ENCODE measurements at regions not wholly inside any gene's neighbourhood (a gene's known extent, or its start where the extent isn't known, plus 50 kb on each side); places are given as distances from the start of the nearest gene placed in this dataset.

- Histone ChIP-seq H3K27ac (ENCODE audit: low read depth, low read length) (no peak overlapping the region), H3K9me2 (ENCODE audit: insufficient read depth) (no peaks in the 10 kb centered on the region), H3K4me2 (ENCODE audit: low read length) (no peak overlapping the region), H3K79me2 (ENCODE audit: insufficient read depth, low read length) (no peaks in the 10 kb centered on the region), H3K27me3 (ENCODE audit: insufficient read depth, low read length) (no peaks in the 10 kb centered on the region), H4K20me1 (ENCODE audit: insufficient read depth) (no peaks in the 10 kb centered on the region), H3K4me1 (ENCODE audit: control insufficient read depth in 1 of 2, insufficient read depth in 2 of 2, low read length in 2 of 2) (0 out of 4 replicates have a peak, but pooled peaks cover 0 to 2% of the 10 kb centered on the region in 2 experiments), H2AFZ (ENCODE audit: low read depth, low read length, poor library complexity, severe bottlenecking) (no peak overlapping the region), H3K9me3 (ENCODE audit: control insufficient read depth in 1 of 2, insufficient read depth in 1 of 2, low read depth in 1 of 2, low read length in 2 of 2) (no peaks in the 10 kb centered on the region), H3K9ac (ENCODE audit: low read length) (no peak overlapping the region), H3K36me3 (ENCODE audit: control insufficient read depth in 1 of 2, insufficient read depth in 2 of 2, low read length in 2 of 2) (no peaks in the 10 kb centered on the region), H3K4me3 (replicated peaks in 1 of 2; ENCODE audit: low read depth in 1 of 2, low read length in 2 of 2) (no peak overlapping the region)
- TF ChIP-seq TCF7L2 (IDR thresholded peaks at IDR 0.05; ENCODE audit: borderline replicate concordance, extremely low read depth, insufficient read depth, insufficient read length) (no peak), EGR1 (IDR thresholded peaks at IDR 0.05; ENCODE audit: low read depth) (no peak), EZH2 (IDR thresholded peaks at IDR 0.05) (no peak), RAD21 (IDR thresholded peaks at IDR 0.05; ENCODE audit: low read depth) (no peak), ZFX (IDR thresholded peaks at IDR 0.05) (no peak), ZNF274 (IDR thresholded peaks at IDR 0.05; ENCODE audit: low read depth, low read length) (no peak), FOSL1 (IDR thresholded peaks at IDR 0.05; ENCODE audit: low read depth) (no peak), POLR2AphosphoS5 (IDR thresholded peaks at IDR 0.05; ENCODE audit: low read depth, low read length) (no peak), POLR2A (IDR thresholded peaks at IDR 0.05; ENCODE audit: borderline replicate concordance, extremely low read depth, insufficient read depth, insufficient read length) (no peak), EZH2phosphoT487 (IDR thresholded peaks at IDR 0.05; ENCODE audit: borderline replicate concordance) (no peak), SRF (IDR thresholded peaks at IDR 0.05; ENCODE audit: low read depth) (no peak), CBX3 (IDR thresholded peaks at IDR 0.05; ENCODE audit: low read depth) (no peak), SIN3A (IDR thresholded peaks at IDR 0.05; ENCODE audit: low read depth) (no peak), YY1 (IDR thresholded peaks at IDR 0.05; ENCODE audit: extremely low read depth, insufficient replicate concordance, low read depth, low read length) (no peak), JUND (IDR thresholded peaks at IDR 0.05) (no peak), CEBPB (IDR thresholded peaks at IDR 0.05; ENCODE audit: low read depth) (no peak), REST (IDR thresholded peaks at IDR 0.05; ENCODE audit: low read depth) (no peak)
- TF ChIP-seq, protein P1, sequence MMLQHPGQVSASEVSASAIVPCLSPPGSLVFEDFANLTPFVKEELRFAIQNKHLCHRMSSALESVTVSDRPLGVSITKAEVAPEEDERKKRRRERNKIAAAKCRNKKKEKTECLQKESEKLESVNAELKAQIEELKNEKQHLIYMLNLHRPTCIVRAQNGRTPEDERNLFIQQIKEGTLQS (IDR thresholded peaks at IDR 0.05) = no peak
- TF ChIP-seq, protein P2, sequence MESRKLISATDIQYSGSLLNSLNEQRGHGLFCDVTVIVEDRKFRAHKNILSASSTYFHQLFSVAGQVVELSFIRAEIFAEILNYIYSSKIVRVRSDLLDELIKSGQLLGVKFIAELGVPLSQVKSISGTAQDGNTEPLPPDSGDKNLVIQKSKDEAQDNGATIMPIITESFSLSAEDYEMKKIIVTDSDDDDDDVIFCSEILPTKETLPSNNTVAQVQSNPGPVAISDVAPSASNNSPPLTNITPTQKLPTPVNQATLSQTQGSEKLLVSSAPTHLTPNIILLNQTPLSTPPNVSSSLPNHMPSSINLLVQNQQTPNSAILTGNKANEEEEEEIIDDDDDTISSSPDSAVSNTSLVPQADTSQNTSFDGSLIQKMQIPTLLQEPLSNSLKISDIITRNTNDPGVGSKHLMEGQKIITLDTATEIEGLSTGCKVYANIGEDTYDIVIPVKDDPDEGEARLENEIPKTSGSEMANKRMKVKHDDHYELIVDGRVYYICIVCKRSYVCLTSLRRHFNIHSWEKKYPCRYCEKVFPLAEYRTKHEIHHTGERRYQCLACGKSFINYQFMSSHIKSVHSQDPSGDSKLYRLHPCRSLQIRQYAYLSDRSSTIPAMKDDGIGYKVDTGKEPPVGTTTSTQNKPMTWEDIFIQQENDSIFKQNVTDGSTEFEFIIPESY (IDR thresholded peaks at IDR 0.05; ENCODE audit: extremely low read depth, insufficient replicate concordance, low read length) = no peak
- TF ChIP-seq, protein P3, sequence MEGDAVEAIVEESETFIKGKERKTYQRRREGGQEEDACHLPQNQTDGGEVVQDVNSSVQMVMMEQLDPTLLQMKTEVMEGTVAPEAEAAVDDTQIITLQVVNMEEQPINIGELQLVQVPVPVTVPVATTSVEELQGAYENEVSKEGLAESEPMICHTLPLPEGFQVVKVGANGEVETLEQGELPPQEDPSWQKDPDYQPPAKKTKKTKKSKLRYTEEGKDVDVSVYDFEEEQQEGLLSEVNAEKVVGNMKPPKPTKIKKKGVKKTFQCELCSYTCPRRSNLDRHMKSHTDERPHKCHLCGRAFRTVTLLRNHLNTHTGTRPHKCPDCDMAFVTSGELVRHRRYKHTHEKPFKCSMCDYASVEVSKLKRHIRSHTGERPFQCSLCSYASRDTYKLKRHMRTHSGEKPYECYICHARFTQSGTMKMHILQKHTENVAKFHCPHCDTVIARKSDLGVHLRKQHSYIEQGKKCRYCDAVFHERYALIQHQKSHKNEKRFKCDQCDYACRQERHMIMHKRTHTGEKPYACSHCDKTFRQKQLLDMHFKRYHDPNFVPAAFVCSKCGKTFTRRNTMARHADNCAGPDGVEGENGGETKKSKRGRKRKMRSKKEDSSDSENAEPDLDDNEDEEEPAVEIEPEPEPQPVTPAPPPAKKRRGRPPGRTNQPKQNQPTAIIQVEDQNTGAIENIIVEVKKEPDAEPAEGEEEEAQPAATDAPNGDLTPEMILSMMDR (IDR thresholded peaks at IDR 0.05 in 2 of 3, conservative IDR thresholded peaks at IDR 0.05 in 1 of 3; ENCODE audit: borderline replicate concordance in 1 of 3, insufficient read depth in 1 of 3, low read depth in 2 of 3, low read length in 2 of 3) = no peak
- no peak for DNase-seq (ENCODE audit: low read depth, low spot score)
- ChIA-PET CTCF (no interaction called here), RAD21 (ENCODE audit: low non-redundant PET in 1 of 2, low total read pairs in 2 of 2, uncharacterized antibody in 2 of 2, unreplicated experiment in 2 of 2) (no interaction called here), POLR2A (no interaction called here)
- intact Hi-C loops (cut with micrococcal nuclease) = no loop called here
- BruUV-seq (replicated peaks) = no TSS peak
- ATAC-seq = no peak
Measured at GRCh38 chr16:49926941-49927340, 71.0 kb upstream of the ZNF423 start.

Measured in HCT116 (cell line).